Right hindlimb (tissue), 1 donor: ENCODE measurements at regions not wholly inside any gene's neighbourhood (a gene's known extent, or its start where the extent isn't known, plus 50 kb on each side); places are given as distances from the start of the nearest gene placed in this dataset.

Experiments
- DNase-seq: peaks from one replicate; pipeline ENCODE4 v3.0.0-alpha.2; 2018

DNA sequence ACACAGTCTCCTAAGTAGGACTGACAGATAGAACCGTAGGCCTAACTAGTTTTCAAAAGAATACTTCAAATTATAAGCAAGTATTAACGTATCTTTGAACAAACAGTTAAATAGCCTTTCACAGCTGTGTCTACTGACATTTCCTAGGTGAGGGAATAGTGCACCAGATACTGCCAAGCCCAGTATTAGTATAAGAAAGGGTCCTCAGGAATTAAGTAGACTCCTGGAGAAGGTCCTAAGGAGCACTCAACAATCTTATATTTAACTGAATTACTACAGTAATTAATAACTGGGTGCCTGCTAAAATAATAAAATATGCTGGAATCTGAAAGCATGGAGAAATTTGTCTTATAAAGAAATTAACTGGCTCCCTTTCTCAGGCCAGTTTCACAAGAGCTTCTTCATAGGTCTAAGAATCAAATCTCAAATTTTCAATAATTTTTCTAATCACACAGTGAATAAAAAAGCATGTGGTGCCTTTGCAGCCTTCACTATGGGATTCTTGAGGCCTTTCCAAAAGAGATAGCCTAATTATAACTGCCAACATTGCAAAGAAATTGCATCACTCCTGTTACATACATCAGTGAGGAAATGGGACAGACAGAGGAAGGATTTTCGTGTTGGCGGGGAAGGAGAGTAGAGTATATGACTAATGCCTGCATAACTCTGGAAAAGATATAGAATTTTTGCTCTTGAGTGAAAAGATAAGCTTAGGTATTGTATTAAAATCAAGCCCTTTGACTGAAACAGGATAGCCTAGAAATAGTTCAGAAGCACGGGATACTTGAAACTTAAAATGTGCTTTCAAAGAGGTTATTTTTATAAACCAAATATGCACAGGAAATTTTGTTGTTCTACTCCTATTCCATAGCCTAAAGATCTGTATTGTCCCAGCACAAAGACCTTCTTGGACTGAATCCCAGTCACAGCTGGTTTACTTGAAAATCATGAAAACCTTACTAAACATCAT is 228.6 kb upstream of the STK17B start:
- DNase-seq = peak; percentile 38

DNA sequence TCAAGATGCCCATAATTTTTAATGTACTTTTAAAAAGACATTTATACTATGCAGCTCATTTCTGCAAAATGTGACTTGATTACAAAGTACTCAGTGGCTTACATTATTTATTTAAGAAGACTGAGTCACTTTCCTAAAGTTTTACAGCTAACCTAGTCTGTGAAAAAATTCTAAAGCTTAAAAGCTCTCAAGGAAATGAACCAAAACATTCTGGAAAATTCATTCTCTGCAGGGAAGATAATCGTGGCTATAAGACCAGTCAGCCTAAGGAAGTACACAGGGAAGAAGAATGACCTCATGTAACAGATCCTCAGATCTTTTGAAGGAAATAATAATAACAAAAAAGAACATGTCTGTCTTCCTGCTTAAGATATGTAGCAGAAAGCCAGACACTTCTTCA is 232.1 kb upstream of the STK17B start:
- DNase-seq = no peak

- no peak for DNase-seq
Measured at GRCh38 chr2:196404276-196404675, 232.9 kb upstream of the STK17B start.

DNA sequence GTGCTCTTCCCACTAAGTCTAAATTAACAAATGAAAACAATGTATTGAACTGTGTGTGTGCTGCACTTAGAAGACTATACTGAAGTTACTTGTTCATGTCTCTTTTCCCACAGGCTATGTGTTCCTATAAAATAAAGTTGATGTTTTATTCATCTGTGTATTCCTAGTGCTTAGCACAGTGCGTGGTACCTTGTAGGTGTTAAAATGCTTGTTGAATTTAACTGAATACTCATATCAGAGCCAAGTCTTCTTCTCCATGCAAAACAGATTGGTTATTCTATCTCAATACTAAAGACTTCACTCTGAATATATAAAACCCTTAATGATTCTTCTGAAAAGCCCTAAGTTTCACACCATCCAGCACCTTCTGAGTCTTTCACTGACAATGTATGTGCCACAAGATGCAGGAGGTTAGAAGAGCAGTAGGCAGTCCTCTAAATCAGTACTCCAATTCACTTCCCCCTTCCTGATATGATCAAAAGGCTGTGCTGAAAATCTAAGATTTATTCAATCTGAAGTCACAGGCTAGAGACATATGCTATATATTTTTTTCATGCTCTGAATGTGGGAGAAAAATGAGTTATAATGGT is 231.7 kb upstream of the CCDC150 start:
- DNase-seq = no peak

DNA sequence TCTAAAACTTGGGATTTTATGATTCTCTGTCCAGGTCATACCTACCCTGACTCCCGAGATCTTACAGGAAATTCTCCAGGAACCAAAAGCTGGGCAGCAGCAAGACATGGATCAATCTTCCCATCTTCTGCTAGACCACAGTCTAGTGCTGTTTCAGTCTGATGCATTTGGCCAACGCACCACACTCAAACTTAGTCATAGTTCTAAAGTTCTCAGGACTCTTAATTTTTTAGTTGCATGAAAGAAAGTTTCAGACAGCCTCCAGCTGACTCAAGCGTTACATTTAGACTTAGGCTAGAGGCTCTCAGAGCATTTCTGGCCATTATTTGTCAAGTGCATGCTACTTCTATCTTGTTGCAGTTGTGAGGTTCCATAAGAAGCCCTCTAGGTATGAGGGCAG is 230.1 kb upstream of the CCDC150 start:
- DNase-seq = no peak

- no peak for DNase-seq
Measured at GRCh38 chr2:196410008-196410407, 229.5 kb upstream of the CCDC150 start.

GRCh38 chr2:196413821-196414274 is 225.7 kb upstream of the CCDC150 start:
- peak; percentile 32 for DNase-seq

GRCh38 chr2:196415384-196415783 is 224.1 kb upstream of the CCDC150 start:
- DNase-seq = no peak

GRCh38 chr2:196420143-196420542 is 219.4 kb upstream of the CCDC150 start:
- DNase-seq = no peak

GRCh38 chr2:196421880-196422279 is 217.6 kb upstream of the CCDC150 start:
- DNase-seq = no peak

- no peak for DNase-seq
Measured at GRCh38 chr2:196422361-196422760, 217.2 kb upstream of the CCDC150 start.

DNA sequence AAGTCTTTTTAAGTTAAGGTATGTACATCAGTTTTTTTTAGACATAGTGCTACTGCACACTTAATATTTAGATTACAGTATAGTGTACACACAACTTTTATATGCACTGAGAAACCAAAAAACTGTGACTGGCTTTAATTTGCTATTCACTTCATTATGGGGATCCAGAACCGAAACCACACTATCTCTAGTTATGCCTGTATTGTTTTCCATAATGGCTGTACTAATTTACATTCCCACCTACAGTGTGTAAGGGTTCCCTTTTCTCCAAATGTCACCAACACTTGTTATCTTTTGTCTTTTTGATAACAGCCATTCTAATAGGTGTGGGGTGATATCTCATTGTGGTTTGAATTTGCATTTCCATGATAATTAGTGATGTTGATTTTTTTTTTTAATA is 213.4 kb upstream of the CCDC150 start:
- no peak for DNase-seq

GRCh38 chr2:196427986-196428634 is 211.4 kb upstream of the CCDC150 start:
- no peak for DNase-seq

DNA sequence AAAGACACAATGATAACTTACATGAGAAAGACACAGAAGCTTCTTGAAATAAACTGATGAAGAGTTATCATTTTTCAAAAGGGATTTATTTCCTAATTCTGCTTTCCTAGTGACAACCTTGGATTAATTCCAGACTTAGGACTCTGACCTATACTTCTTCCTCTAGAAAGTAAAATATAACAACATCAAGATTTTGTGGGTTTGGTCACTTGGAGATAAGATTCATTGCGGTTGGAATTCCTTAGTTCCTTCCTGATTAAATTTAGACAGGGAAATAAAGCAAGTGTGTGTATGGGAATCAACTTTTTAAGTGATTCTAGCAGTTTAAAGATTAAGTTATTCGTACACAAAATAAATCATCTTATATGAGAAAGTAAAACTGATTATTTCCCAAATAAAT is 208.4 kb upstream of the CCDC150 start:
- DNase-seq = no peak

DNA sequence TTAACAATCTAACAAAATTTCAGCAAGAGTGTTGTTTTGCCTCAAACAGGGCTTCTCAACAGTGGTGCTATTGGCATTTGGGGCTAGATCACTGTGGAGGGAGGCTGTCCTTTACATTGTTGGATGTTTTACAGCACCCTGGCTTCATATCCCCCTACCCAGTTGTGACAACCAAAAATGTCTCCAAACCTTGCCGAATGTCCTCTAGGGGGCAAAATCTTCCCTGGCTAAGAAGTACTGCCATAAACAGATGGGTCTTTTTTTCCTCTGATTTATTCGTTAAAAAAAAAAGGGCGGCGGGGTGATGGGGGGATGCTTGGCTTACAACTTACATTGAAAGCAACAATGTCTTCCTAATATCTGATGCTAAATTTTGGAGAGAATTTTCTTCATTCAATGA is 207.6 kb upstream of the CCDC150 start:
- no peak for DNase-seq

GRCh38 chr2:196433116-196433515 is 206.4 kb upstream of the CCDC150 start:
- DNase-seq = no peak

DNA sequence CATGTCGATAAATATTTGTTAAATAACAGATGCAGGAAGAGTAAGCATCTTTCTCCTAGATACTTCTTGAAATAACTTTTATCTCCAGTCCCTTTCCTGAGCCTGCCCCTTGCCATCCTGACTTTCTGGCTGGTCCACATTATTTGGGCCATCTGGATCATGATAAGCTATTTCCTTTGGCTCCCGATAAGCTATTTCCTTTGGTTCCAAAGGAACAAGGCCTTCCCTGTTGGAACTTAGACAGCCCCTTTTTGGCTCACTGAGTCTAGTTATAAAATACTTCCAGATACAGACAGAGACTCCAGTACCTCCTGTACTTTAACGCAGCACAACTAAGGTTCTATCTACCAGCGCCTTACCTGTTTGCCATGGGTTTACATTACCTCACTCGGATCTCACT is 205.3 kb upstream of the CCDC150 start:
- DNase-seq = no peak

DNA sequence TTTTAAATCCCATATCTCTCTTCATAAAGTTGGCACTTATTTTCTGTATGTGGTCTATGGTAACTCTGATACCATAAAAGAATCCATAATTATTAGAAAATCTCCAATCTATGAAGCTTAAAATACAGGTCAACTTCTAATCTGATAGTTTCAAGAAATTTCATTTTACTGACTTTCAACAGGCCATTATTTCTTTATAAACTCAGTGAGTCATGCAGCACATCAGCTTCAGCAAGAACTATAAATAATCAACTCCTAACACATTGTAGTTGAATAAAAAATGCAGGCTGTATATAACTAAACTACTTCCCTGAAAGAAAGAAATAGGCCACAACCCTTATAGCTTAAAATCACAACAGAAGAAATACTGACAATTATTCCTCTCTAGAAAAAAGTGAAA is 204.3 kb upstream of the CCDC150 start:
- DNase-seq = no peak

DNA sequence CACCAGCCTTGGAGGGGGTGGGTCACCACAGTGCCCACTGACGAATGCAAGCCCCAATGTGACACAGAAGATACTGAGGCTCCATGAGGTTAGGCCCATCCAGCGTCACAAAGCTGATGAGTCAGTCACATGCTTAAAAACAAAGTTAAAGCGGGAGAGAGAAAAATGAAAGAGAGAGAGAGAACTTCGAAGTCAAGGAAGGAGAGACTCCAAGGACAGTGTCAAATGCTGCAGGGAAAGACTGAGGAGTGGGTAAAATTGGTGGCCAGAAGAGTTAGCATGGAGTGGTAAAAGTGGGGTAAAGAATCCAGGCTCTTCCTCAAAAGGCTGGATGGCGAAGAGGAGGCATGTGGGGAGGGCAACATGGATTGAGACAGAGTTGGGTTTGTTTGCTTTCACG is 201.9 kb upstream of the CCDC150 start:
- no peak for DNase-seq

DNA sequence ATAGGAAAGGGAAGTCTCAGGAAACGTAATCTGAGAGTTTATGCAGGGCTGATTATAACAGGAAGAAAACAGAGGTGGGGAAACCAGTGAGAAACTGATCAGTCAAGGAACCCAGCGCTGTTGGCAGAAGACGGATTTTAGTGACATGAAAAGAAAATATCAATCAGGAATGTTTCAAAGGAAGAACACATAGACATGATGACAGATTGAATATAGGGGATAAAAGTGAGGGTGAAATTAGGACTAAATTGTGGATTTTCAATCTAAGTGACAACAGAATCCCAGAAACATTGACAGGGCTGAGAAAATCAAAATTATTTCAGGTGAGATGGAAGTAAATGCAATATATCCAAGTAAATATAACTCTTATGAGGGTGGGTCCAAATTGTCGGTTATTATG is 199.8 kb upstream of the CCDC150 start:
- DNase-seq = no peak

DNA sequence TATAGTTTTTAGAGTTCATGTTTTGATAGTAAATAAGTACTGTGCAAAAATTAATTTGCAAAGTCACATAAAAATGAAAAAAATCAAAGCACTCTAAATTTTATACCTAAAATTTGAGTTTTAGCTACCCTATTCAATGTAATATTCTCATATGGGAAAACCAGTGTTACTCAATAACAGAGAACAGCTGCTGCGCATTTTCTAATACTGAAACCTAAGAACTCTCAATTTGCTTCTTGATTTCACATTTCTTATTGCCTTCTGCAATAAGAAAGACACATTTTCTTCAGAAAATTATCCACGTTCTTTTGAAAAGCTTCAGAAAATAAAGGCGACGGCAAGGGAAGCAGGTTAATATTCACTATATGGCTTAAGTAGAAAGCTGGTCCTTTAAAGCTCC is 199.1 kb upstream of the CCDC150 start:
- DNase-seq = no peak

DNA sequence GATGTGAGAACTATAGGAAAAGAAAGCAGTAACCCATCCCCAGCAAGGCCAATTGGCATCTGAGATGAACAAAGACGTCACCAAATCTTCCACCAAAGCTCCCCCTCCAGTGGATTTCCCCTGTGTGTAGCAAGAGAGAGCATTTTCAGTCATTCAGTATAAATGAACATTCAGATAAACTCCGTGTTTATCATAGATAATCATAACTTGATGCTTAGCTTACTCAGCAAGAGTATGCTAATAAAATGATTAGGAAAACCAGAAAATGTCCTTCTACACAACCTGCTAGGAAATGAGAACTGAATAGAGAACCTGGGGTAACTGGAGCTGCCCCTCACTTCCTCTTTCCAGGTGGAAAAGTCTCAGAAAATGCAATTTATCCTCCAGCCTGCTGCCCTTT is 198.0 kb upstream of the CCDC150 start:
- DNase-seq = no peak

- no peak for DNase-seq
Measured at GRCh38 chr2:196442211-196442610, 197.3 kb upstream of the CCDC150 start.

DNA sequence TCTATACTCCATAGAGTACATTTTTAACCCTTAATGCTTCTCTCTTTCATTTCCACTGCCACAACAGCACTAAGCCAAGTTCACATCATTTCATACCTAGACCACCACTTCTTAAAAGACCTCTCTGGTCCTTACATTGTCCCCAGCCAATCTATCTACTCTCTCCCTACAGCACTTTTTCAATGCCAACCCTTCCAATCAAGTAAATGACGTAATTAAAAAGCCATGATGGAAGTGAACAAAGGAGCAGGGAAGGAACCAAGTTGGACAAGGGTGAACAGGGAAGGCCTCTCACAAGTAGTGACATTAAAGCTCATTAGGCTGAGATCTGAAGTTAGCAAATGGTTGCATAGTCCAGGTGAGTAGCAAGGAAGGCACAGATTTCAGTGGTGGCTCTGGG is 195.1 kb upstream of the CCDC150 start:
- no peak for DNase-seq
